Neural cell (in vitro differentiated cells): ENCODE measurements at regions not wholly inside any gene's neighbourhood (a gene's known extent, or its start where the extent isn't known, plus 50 kb on each side); places are given as distances from the start of the nearest gene placed in this dataset.

Experiments
- H2AFZ ChIP-seq: fragments of 200-600, 300-800 bp; sonication (generic), shearing (Covaris generic); 2 replicates; pipeline ENCODE4 v1.6.0; 2014; ENCODE audit warnings: low read depth, mild to moderate bottlenecking, antibody characterized with exemption, low read length, moderate library complexity
- H3F3A ChIP-seq: fragments of 200-600 bp; shearing (Covaris generic); 2 replicates; pipeline ENCODE4 v1.6.1; 2016; ENCODE audit warnings: mild to moderate bottlenecking, moderate library complexity, mixed read lengths, antibody characterized with exemption, low read length; ENCODE audit not compliant: insufficient read depth, poor library complexity, severe bottlenecking
- H3K27ac ChIP-seq: fragments of 200-600, 300-800 bp; sonication (generic), shearing (Covaris generic); 2 replicates; pipeline ENCODE4 v1.5.1; 2014; ENCODE audit warnings: mild to moderate bottlenecking, low read length, moderate library complexity
- H3K27me3 ChIP-seq: fragments of 300-800, 200-600 bp; sonication (generic), shearing (Covaris generic); 2 replicates; pipeline ENCODE4 v1.6.0; 2014; ENCODE audit warnings: mild to moderate bottlenecking, low read depth, low read length, moderate library complexity; ENCODE audit not compliant: insufficient read depth
- H3K36me3 ChIP-seq: fragments of 300-800, 200-600 bp; sonication (generic), shearing (Covaris generic); 2 replicates; pipeline ENCODE4 v1.5.1; 2014; ENCODE audit warnings: mild to moderate bottlenecking, antibody characterized with exemption, low read length, moderate library complexity; ENCODE audit not compliant: insufficient read depth
- H3K4me2 ChIP-seq: fragments of 300-800, 200-600 bp; sonication (generic), shearing (Covaris generic); 2 replicates; pipeline ENCODE4 v1.6.0; 2014; ENCODE audit warnings: mild to moderate bottlenecking, low read length
- H3K4me3 ChIP-seq: fragments of 300-800, 200-600 bp; sonication (generic), shearing (Covaris generic); 2 replicates; pipeline ENCODE4 v1.5.1; 2014; ENCODE audit warnings: mild to moderate bottlenecking, low read length, moderate library complexity
- H3K79me2 ChIP-seq: fragments of 200-600 bp; shearing (Covaris generic); replicated peaks from 2 replicates; pipeline ENCODE4 v1.6.0; 2014; ENCODE audit warnings: mild to moderate bottlenecking, low read length, moderate library complexity; ENCODE audit not compliant: insufficient read depth
- H3K9ac ChIP-seq: fragments of 300-800, 200-600 bp; sonication (generic), shearing (Covaris generic); 2 replicates; pipeline ENCODE4 v1.6.1; 2016; ENCODE audit warnings: mild to moderate bottlenecking, low read length, mixed read lengths
- H3K9me2 ChIP-seq: fragments of 200-600 bp; shearing (Covaris generic); 2 replicates; pipeline ENCODE4 v1.6.1; 2016; ENCODE audit warnings: mild to moderate bottlenecking, low read length, mixed read lengths; ENCODE audit not compliant: insufficient read depth
- H3K9me3 ChIP-seq: fragments of 200-600, 300-800 bp; sonication (generic), shearing (Covaris generic); 2 replicates; pipeline ENCODE4 v1.6.1; 2016; ENCODE audit warnings: mild to moderate bottlenecking, mixed run types, low read length, moderate library complexity, mixed read lengths
- H4K20me1 ChIP-seq: fragments of 200-600 bp; shearing (Covaris generic); 2 replicates; pipeline ENCODE4 v1.6.1; 2016; ENCODE audit warnings: mild to moderate bottlenecking, mixed run types; ENCODE audit not compliant: insufficient read depth
- EP300 ChIP-seq: fragments of 450-650 bp; conservative IDR thresholded peaks from 2 replicates; pipeline ENCODE4 v1.6.1; 2014; ENCODE audit warnings: antibody characterized with exemption, mild to moderate bottlenecking, moderate library complexity; ENCODE audit not compliant: poor library complexity, severe bottlenecking
- EZH2 ChIP-seq: fragments of 200-600, 300-800 bp; shearing (Covaris generic), sonication (generic); IDR thresholded peaks from 2 replicates; pipeline ENCODE4 v1.6.1; 2014; ENCODE audit warnings: antibody characterized with exemption, low read length, borderline replicate concordance, mild to moderate bottlenecking; ENCODE audit not compliant: insufficient read depth, poor library complexity, severe bottlenecking
- MXI1 ChIP-seq: fragments of 450-650 bp; conservative IDR thresholded peaks from 2 replicates; pipeline ENCODE4 v1.6.1; 2014; ENCODE audit warnings: antibody characterized with exemption, mild to moderate bottlenecking; ENCODE audit not compliant: poor library complexity, severe bottlenecking
- POLR2AphosphoS5 ChIP-seq: IDR thresholded peaks from 2 replicates; pipeline ENCODE4 v1.6.1; 2012
- RAD21 ChIP-seq: fragments of 450-650 bp; conservative IDR thresholded peaks from 2 replicates; pipeline ENCODE4 v1.6.1; 2014; ENCODE audit warnings: antibody characterized with exemption, mild to moderate bottlenecking, moderate library complexity
- SMC3 ChIP-seq: fragments of 450-650 bp; conservative IDR thresholded peaks from 2 replicates; pipeline ENCODE4 v1.6.1; 2014; ENCODE audit warnings: antibody characterized with exemption, mild to moderate bottlenecking, moderate library complexity; ENCODE audit not compliant: poor library complexity
- TAF1 ChIP-seq: IDR thresholded peaks from 2 replicates; pipeline ENCODE4 v1.6.1; 2012; ENCODE audit warnings: low read depth
- TF ChIP-seq, protein P1 (sequence below): fragments of 450-650 bp; IDR thresholded peaks from 2 replicates; pipeline ENCODE4 v1.5.1; 2014; ENCODE audit warnings: antibody characterized with exemption, mild to moderate bottlenecking, moderate library complexity; ENCODE audit not compliant: poor library complexity, severe bottlenecking
- TF ChIP-seq, protein P2 (sequence below): IDR thresholded peaks from 2 replicates; pipeline ENCODE4 v1.6.1; 2012; ENCODE audit warnings: borderline replicate concordance

DNA sequence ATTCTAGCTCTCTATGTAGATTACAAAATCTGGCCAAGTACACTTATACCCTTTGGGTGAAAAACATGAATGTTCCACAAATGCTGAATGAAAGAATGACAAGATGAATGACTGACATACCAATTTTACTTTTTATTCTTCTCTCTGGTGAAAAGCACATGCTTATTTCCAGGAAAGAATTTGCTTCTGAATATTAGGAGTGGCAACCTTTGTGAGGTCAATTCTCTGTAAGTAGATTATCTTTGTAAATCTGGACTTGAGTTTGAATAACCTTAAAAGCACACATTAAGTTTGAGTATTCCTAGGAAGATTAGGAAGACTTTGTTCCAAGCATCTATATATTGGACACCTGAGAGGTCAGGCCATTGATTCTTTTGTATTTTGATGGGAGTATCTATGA is 78.1 kb upstream of the P2RY1 start:
- Histone ChIP-seq H3K27me3 (no peaks in the 10 kb centered on the region), H3K4me3 (no peak overlapping the region), H3K9ac (no peak overlapping the region), H3K4me2 (no peak overlapping the region), H3K9me2 (no peaks in the 10 kb centered on the region), H3K27ac (no peak overlapping the region), H3F3A (no peaks in the 10 kb centered on the region), H4K20me1 (no peaks in the 10 kb centered on the region), H3K36me3 (no peaks in the 10 kb centered on the region), H2AFZ (no peak overlapping the region), H3K9me3 (no peaks in the 10 kb centered on the region), H3K79me2 (no peaks in the 10 kb centered on the region)
- TF ChIP-seq, protein P1, sequence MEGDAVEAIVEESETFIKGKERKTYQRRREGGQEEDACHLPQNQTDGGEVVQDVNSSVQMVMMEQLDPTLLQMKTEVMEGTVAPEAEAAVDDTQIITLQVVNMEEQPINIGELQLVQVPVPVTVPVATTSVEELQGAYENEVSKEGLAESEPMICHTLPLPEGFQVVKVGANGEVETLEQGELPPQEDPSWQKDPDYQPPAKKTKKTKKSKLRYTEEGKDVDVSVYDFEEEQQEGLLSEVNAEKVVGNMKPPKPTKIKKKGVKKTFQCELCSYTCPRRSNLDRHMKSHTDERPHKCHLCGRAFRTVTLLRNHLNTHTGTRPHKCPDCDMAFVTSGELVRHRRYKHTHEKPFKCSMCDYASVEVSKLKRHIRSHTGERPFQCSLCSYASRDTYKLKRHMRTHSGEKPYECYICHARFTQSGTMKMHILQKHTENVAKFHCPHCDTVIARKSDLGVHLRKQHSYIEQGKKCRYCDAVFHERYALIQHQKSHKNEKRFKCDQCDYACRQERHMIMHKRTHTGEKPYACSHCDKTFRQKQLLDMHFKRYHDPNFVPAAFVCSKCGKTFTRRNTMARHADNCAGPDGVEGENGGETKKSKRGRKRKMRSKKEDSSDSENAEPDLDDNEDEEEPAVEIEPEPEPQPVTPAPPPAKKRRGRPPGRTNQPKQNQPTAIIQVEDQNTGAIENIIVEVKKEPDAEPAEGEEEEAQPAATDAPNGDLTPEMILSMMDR = no peak
- TF ChIP-seq EZH2 = no peak
- TF ChIP-seq, protein P2, sequence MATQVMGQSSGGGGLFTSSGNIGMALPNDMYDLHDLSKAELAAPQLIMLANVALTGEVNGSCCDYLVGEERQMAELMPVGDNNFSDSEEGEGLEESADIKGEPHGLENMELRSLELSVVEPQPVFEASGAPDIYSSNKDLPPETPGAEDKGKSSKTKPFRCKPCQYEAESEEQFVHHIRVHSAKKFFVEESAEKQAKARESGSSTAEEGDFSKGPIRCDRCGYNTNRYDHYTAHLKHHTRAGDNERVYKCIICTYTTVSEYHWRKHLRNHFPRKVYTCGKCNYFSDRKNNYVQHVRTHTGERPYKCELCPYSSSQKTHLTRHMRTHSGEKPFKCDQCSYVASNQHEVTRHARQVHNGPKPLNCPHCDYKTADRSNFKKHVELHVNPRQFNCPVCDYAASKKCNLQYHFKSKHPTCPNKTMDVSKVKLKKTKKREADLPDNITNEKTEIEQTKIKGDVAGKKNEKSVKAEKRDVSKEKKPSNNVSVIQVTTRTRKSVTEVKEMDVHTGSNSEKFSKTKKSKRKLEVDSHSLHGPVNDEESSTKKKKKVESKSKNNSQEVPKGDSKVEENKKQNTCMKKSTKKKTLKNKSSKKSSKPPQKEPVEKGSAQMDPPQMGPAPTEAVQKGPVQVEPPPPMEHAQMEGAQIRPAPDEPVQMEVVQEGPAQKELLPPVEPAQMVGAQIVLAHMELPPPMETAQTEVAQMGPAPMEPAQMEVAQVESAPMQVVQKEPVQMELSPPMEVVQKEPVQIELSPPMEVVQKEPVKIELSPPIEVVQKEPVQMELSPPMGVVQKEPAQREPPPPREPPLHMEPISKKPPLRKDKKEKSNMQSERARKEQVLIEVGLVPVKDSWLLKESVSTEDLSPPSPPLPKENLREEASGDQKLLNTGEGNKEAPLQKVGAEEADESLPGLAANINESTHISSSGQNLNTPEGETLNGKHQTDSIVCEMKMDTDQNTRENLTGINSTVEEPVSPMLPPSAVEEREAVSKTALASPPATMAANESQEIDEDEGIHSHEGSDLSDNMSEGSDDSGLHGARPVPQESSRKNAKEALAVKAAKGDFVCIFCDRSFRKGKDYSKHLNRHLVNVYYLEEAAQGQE = no peak
- TF ChIP-seq RAD21 = no peak
- no peak for TF ChIP-seq EP300
- TF ChIP-seq POLR2AphosphoS5 = no peak
- TF ChIP-seq MXI1 = no peak
- no peak for TF ChIP-seq TAF1
- TF ChIP-seq SMC3 = no peak

DNA sequence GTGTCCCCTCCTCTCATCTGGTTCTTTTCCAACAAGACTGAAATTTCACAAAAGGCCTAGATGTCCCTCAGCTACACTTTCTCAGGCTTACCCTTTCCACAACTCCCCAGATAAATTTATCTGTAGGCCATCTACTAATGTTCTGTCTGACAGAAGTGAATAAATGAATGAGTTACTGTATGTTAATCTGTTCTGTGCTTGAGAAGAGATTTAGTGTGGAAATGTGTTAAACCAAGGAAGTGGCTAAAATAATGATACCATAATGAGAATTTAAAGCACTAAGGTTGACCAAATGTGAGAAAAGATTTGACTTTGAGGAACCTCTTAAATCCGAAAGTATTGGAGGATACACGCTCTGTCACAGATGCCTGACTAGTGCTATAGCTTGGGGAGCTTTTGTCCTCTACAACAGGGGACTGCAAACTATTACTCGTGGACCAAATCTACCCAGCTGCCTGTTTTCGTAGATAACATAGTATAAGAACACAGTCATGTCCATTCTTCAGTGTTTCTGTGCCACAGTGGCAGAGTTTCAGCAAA is 74.8 kb upstream of the P2RY1 start:
- no peak overlapping the region for H3K4me2 ChIP-seq
- TF ChIP-seq RAD21 = no peak
- TF ChIP-seq EP300 = no peak
- TF ChIP-seq SMC3 = no peak
- TF ChIP-seq, protein P1 = no peak
- no peak for TF ChIP-seq EZH2
- TF ChIP-seq POLR2AphosphoS5 = no peak
- TF ChIP-seq TAF1 = no peak
- no peak for TF ChIP-seq MXI1
- TF ChIP-seq, protein P2 = no peak
- no peaks in the 10 kb centered on the region for H3K36me3 ChIP-seq
- no peaks in the 10 kb centered on the region for H3K9me2 ChIP-seq
- no peaks in the 10 kb centered on the region for H4K20me1 ChIP-seq
- no peak overlapping the region for H3K9ac ChIP-seq
- no peak overlapping the region for H3K4me3 ChIP-seq
- peaks cover 2% of the 10 kb centered on the region for H3K9me3 ChIP-seq
- no peak overlapping the region for H3K27ac ChIP-seq
- no peaks in the 10 kb centered on the region for H3F3A ChIP-seq
- no peaks in the 10 kb centered on the region for H3K79me2 ChIP-seq
- H3K27me3 ChIP-seq = no peaks in the 10 kb centered on the region
- no peak overlapping the region for H2AFZ ChIP-seq
